HG03571 (cell line): ENCODE measurements at regions not wholly inside any gene's neighbourhood (a gene's known extent, or its start where the extent isn't known, plus 50 kb on each side); places are given as distances from the start of the nearest gene placed in this dataset.

Experiments
- ATAC-seq: cut with Tn5 transposase; IDR thresholded peaks from one replicate; pipeline ENCODE4 v1.9.1; 2021; ENCODE audit not compliant: unreplicated experiment

DNA sequence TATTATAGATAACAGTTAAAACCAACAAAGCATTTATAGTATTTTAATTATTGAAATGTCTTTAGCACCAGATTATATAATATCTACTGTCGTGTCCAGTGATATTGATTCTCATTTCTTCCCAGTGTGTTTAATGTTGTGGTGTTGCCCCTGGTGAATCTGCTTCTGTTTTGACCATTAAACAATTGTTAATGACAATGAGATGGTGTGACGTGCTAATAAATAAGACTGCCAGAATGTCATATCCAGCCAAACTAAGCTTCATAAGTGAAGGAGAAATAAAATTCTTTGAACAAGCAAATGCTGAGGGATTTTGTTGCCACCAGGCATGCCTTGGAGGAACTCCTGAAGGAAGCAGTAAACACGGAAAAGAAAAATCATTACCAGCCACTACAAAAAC is 480.0 kb upstream of the ROBO1 start:
- no peak for ATAC-seq

DNA sequence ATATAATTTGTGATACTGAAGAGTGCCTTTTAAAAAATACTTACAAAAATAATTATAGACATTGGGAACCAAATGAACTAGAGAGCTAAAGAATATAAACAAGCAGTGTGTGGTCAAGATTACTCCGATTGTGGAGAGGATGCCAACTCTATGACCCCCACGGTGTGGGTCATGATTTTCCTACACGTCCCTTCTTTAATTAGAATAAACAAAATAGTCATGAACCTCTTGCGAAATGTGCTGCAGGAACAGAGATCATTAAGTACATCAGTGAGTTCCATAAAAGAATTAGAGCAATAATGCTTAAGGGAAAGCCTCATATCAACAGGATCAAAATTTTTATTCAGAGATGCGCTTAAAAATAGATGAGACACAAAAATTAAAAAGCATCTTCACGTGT is 476.6 kb upstream of the ROBO1 start:
- no peak for ATAC-seq

DNA sequence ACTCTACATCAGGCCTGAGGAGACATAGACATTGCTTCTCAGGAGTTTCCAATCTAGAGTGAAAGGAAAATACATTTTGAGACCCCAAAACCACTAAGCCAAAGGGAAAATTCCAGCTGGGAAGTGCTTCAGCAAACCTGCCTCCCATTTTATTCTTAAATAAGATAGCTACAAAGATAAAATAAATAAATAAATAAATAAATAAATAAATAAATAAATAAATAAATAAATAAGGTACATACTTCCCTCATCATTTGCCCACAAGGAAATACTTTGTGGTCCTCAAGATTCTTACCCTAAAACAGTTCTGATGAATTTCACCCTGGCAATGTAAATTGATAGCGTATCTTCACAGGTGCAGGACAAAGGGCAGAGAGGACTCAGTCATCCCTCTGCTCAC is 474.0 kb upstream of the ROBO1 start:
- no peak for ATAC-seq

DNA sequence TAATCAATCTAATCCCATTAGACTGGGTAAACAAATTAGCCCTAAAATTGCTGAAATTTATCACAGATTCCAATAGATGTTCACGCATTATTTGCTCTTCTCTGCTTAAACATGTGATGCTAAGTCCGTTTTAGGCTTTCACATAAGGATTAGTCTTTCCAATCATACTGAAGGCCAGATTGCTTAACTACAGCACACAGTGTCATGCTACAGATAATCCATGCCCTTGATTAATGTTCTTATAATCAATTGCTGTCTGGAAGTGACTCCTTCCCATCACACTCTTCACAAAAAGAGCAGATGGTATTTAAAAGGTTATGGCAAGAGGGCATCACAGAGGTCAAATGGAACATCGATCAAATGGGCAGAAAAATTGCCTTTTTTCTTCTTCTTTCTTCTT is 471.5 kb upstream of the ROBO1 start:
- ATAC-seq, result no peak

DNA sequence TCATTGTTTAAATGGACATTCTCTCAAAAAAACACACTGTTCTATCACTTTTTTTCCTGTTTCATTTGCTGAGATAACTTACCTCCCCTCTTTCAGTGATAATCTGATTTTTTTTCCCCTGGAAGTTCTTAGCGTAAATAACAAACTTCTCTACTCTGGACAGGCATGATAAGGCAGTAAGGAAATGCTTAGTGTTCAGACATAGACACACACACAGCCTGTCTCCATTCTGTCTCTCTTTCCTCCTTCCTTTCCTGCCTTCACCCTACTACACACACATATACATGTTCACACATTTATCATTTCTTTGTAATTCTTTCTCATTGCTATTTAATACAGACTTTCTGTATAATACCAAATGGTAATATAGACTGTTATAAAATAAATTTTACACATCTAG is 470.8 kb upstream of the ROBO1 start:
- no peak for ATAC-seq

DNA sequence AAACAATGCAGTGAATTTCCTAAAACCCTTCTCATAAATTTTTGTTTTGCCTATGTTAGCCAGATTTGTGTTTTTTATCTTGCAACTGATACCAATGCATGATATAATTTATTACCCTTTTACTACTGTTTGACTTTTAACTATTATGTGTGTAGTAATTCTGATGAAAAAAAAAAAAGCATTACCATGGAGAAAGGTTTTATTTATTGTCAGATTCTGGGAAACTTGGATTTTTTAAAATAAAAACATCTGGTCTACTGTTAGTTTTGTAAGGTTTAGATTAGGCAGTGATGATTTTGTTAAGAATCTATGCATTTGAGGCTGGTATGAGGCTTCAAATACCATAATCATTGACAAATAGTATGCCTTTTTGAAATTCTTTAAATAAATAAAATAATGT is 470.4 kb upstream of the ROBO1 start:
- no peak for ATAC-seq

DNA sequence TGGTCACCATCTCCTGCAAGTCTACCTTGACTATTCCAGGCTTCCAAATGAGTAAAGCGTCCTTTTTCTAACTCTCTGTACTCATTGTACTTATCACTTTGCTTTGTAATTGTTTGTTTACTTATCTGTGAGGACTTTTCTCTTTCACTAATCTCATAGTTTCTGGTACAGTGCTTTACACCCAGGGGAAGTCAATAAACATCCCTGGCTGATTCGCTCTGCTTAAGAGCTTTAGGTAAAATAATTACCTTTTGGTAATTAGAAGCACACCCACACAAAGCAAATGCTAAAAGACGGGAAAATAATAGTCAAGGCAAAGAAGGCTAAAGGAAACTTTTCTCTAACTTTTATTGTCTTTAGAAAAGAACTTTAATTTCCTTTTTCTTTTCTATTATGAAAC is 466.9 kb upstream of the ROBO1 start:
- ATAC-seq, result no peak

DNA sequence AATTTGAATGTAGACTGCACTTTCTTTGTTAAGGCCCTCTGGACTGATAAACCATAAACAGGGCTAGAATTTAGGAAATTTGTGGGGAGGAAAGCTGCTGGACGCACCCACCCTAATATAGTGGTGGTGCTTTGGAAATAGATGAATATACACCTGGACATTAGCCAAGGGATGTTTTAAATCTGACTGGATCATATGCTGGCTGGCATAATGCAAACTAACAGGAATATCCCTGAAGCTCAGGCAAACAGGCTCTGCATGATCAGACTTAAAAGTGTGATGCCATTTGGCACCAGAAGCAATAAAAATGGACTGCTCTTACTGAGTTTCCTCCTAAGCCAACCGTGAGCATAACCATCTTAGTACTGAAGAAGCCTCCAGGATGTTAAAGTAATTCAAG is 465.8 kb upstream of the ROBO1 start:
- ATAC-seq, result no peak

DNA sequence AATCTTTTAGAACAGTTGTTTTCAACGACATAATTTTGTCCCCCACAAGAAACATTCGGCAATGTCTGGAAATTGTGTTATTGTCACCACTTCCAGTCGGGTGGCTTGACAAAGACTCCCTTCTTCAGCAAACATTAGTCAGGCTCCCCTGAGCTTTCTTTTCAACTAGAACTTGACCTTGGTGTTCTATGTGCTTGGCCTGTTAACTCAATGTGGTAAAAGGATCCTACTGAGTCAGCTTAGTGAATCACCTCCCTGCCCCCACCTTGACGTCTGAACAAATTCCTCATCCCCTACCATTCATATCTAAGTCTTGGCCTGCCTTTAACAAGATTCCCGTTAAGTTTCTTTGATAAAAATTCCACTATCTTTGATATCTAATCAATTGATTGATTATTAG is 465.0 kb upstream of the ROBO1 start:
- no peak for ATAC-seq

DNA sequence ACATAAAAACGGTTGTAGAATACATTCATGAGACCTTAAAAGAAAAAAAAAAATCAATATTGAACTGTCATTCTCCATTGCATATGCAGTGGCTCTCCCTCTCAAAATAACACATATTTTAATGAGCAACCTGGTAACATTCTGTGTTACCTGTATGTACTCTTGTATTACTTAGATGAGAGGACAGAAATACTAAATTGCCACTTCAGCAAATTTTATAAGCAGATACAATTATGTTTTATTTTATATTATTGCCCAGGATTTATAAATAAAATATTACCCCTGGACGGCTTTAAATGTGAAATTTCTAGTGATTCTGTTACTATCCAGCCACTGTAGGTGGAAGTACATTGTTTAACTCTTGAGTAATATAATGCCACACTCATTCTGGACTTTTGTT is 463.2 kb upstream of the ROBO1 start:
- ATAC-seq, result no peak

DNA sequence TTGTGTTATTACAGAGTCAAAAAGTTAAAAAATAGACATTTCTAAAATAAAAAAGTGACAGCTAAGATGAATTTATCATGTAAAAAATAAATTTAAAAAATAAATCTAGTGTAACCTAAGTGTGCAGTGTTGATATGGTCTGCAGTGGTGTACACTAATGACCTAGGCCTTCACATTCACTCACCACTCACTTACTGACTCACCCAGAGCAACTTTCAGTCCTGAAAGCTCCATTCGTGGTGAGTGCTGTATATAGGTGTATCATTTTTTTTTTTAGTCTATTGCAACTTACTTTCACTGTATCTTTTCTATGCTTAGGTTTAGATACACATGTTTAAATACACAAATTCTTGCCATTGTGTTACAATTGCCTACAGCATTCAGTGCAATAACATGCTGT is 459.4 kb upstream of the ROBO1 start:
- no peak for ATAC-seq

DNA sequence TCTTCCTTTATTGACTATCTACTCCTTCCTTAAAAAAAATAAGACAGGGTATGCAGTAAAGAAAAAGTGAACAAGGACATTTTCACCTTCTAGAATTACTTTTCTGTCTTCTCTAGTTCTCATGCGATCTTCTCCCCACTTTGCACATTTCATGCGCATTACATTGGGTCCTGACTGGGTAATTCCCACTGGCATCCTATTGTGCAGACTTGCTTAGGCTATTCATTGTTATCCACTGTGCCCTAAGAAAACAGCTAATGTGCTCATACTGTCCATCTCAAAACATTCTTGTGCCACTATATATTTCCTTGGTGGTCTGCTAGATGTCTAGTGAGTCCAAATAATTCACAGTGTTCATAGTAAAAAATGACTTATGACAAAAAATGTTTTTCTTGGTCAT is 447.4 kb upstream of the ROBO1 start:
- ATAC-seq, result no peak

DNA sequence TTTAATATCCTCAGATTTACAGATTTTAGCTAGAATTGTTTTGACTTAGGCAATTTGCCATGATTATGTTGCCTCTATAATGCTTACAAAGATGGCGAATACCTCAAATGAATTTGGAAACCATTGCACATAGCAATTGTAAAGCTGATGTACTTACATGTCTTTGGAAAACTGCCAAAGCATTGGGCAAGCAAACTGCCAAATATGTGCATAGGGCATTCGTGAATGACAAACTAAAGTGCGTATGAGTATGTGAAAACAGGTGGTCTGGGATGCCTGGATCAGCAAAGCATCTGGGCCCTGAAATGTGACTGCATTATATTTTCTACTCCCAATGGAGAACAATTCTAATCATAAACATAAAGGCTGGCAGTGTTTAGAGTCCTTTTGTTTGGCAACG is 445.3 kb upstream of the ROBO1 start:
- ATAC-seq, result no peak

DNA sequence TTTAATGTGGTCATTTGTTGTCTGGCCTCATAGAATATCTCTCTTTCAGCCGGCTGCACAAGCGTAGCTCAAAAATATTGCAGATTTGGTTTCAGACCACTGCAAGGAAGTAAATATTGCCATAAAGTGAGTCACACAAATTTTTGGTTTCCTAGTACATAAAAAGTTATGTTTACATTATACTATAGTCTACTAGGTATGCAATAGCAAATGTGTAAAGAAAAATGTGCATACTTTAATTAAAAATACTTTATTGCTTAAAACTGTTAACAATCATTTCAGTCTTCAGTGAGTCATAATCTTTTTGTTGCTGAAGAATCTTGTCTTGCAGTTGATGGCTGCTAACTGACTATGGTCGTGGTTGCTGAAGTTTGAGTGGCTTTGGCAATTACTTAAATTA is 425.1 kb upstream of the ROBO1 start:
- ATAC-seq, result no peak

DNA sequence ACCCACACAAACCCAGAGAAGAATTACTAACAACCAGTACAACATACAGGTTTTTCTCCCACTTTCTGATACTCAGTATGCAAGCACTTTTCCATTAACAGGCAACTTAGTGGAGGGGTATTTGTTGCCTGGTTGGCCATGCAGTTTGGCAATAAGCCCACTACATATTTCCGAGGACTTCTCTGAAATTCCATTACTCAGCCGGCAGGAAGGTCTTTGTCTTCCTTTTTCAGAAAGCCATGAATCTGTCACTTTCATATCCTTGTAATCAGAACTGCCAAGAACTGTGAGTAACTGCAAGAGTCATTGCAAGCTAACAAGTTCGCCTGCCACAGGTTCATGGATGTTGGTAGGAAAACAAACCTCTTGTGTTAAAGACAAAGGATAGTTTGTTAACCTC is 422.3 kb upstream of the ROBO1 start:
- no peak for ATAC-seq

DNA sequence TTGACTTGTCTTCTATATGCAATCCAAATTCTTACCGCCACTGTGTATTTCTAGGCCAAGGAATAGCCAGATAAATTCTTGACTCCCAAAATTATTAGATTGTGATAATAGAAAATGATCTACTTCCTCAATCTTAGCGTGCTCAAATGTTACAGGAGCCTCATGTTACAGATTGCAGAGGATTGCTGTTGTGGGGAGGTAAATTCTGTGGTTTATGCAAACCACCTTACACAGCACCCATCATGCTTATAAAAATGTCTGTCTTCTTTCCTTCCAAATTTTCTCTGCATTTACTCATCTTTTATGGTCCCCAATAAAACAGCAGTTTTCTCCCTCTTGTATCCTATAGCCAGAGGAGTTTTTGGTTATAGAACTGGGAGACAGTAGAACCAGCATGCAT is 420.2 kb upstream of the ROBO1 start:
- no peak for ATAC-seq

DNA sequence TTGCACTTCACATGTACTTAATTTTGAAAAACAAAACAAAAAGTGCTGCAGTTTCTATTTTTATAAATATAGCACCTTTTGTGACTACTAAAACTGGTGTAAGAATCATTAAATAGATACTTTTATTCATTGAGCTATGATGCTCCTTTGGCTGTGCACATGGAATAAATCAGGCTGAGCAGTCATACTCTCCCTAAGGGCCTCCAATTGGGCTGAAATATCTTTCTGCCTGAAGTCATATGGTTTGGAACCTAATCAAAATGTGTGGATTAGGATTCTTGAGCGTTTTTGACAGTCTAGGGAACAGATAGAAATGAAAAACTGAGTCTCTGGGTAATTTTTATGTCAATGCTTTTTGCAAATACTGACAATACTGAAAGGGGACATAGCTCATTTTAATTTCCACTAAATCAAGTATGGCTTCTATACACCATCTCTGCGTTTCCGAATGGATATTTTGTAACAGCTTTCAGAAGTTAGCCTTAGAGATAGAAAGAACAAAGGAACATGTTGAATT is 392.2 kb upstream of the ROBO1 start:
- ATAC-seq, result no peak

DNA sequence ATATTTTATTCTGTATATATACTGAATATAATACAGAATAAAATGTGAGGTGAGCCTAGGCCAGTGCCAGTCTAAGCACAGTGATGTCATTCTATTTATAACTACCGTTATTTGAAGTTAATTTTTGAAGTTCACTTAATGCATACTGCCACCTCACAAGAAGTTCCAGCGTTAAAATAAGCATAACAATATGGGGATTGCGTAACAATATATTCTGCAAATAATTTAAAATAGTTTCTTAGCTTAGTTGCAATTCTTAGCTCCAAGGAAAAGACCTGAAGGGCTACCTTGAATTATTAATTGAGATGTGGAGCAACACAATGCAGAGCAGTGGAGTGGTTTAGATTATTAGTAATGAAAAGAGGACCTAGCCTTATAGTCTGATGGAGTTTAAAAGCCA is 390.5 kb upstream of the ROBO1 start:
- ATAC-seq, result no peak

DNA sequence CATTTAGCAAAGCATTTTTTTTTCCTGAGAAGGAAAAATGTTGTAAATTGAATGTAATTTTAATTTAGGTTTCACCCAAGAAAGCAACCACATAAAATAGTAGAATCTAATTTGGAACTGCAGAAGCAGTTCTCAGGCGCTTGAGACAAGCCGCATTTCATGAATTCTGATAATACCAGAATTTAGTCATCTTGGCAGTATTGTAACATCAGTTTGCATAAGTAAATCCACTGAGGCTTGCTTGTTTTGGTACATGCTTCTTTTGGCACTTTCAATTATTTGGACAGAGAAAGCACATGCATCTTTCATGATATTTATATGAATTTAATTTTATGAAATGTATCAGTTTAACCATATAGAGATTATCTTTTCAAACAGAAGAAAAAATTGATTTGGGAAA is 389.7 kb upstream of the ROBO1 start:
- ATAC-seq, result no peak

DNA sequence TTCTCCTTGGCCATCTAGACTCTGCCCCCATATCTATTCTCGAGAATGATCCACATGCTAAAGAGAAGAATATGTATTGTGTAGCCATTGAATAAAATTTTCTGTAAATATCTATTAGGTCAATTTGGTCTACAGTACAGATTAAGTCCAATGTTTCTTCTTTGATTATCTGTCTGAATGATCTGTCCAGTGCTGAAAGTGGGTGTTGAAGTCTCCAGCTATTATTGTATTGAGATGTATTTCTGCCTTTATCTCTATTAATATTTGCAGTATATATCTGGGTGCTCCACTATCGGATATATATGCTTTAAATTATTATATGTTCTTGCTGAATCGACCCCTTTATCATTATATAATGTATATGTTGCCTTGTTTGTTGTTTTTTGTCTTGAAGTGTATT is 384.9 kb upstream of the ROBO1 start:
- no peak for ATAC-seq

DNA sequence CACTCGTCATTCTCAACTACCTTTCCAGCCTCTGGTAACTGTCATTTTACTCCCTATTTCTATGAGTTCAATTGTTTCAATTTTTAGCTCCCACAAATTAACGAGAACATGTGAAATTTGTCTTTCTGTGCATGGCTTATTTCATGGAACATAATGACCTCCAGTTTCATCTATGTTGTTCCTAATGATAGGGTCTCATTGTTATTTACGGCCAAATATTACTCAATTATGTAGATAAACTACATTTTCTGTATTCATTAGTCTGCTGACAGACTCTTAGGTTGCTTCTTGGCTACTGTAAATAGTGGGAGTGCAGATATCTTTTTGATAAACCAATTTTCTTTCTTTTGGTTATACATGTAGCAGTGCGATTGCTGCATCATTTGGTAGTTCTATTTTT is 374.9 kb upstream of the ROBO1 start:
- no peak for ATAC-seq

DNA sequence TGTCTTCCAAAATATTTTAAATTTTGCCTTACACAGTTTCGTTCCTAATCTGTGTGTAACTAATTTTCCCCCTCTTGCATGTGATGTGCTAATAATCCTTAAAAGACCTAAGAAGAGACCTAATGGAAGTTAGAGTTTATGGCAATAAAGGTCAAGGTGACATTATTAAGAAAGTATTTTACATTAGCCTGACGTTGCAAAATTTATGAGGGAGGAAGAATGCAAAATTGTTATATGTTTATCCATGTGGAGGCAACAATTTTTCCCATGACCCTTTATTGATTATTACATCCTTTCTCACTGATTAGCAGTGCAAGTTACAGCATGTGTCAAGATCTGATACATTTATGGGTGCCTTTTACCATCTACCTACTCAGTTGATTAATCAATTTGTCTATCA is 373.8 kb upstream of the ROBO1 start:
- ATAC-seq, result no peak

DNA sequence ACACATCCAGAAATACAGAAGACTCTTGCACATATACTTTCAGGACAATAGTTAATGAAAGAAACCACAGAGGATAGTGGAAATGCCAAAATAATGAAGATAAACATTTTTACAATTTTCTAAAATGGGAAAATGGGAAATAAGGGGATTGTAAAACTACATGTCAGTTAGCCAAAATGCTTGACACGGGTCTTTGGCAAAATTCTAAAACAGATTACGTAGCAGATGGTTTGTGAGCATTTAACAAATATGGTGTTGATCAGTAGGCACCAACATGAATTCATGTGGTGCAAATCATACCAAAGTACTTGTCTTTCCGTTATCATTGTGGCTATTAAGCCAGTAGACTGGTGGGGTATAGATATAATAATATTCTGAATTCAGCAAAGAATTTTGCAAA is 348.5 kb upstream of the ROBO1 start:
- ATAC-seq, result no peak

DNA sequence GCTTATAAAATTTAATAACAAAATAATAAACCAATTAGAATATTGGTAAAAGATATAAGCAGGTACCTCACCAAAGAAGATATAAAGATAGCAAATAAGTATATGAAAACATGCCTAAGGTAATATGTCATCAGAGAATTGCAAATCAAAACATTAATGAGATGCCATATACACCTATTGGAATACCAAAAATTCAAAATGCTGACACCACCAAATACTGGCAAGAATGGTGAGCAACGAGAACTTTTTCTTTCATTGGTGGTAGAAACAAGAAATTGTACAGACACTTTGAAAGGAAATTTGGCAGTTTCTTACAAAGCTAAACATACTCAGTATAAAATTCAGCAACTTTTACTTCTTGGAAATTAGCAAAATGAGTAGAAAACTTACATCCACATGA is 346.9 kb upstream of the ROBO1 start:
- ATAC-seq, result no peak
